Right hindlimb (tissue), 1 donor: ENCODE measurements at regions not wholly inside any gene's neighbourhood (a gene's known extent, or its start where the extent isn't known, plus 50 kb on each side); places are given as distances from the start of the nearest gene placed in this dataset.

Source experiments
- DNase-seq: peaks from one replicate; pipeline ENCODE4 v3.0.0-alpha.2; 2018

DNA sequence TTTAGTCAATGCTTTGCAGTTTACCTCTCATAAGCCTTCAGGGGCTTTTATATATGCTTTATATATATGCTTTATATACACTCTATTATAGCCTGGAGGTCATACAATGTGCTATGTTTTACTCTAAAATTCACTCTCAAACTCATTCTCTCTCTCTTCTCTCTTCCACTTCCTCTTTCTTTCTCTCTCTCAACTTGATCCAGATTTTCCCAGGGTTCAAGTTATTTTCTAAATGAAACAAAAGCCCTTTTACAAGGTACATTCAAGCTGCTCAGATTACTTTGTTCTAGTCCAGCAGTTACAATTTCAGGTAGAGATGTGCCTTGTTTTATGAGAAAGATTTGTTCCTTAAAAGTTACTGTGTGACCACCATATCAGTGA, 79.6 kb upstream of the ACP3 start:
- DNase-seq: no peak

DNA sequence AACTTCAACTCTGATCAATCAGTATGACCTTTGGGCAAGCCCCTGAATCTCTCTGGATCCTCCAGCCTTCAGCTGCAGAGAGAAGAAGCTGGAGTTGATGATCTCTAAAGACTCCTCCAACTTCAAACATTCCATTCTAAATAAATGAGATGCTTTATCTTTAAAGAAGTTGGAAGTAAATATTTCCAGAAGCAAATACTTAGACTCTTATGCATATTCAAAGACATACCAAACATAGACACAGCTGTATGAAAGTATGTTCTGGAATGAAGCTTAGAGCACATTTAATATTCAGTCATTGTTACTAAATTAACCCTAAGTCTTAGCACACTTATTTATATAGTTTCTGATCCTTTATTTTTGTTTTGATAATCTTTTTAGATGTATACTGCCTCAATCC, 77.6 kb upstream of the ACP3 start:
- DNase-seq: no peak

DNA sequence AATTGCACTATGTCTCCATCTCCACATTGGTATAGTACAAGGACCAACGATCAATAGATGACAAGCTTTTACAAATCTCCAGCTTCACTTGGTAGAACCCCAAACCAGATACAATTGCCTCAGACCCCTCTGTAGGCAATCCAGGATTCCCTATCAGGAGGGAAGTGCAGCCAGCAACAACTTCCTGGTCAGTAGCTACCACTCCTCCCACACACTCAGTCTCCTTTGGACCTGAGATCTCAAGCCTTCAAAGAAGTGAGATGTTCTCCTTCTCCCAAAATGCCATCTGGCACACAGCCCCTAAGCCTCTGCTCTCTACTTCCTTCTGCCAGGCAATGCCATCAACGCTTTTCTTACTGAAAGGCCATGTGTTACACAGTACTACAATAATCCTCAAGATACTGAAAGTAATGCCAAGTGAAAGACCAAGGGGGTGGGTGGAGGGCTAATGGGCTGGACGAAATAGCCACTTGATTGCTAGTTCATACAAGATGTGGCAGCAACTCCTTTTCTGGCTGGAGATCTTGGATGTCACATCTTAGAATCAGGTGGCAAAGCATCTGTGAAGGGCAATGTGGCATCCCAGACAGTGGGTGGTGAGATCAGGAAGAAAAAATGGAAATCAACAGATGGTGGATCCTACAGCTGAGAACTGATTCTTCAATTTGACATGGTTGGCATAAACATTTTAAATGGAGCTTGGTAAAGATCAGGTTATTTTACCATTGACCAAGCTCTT, 75.3 kb upstream of the ACP3 start:
- no peak for DNase-seq

DNA sequence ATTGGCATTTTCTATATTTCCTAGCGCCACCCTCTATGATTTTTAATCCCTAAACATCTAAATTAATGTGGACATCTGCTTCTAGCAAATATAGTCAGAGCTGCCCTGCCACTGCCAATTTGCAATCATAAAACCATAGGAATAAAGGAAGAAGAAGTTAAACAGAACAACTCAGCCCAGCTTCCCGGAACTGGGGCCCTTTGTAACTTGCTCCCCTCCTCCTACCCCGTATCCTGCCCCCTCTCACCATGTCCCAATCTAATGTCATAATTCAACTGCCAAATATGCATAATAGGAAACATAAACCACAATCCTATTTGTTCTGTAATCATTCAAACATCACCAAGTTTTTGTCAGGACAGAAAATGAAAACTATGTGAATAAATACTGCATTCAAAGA, 74.4 kb upstream of the ACP3 start:
- no peak for DNase-seq

DNA sequence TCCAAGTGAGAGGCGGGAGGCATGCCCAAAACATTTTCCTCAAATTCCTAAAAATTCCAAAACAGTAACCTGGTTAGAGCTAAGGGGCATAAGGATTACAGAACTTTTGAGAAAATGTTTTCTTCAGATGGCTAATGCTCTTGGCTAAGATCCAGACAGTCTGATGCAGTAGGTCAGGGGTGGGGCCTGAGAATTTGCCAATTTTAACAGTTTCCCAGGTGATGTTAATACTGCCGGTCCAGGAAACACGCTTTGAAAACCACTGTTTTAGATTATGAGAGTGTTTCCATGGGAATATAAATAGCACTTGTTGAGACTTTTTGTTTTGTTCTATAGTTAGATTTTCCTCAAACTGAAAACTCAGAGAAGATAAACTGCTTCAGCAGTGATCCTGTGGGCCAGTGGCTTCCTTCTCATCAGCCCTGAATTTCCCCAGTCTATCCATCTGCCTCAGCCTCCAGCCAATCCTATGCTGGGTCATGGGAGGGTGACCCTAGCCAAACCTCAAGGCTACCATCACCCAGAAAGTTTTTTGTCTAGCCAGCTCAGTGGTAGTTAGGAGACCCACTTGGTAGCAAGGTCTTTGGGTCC, 71.6 kb upstream of the ACP3 start:
- DNase-seq: peak; percentile 30

DNA sequence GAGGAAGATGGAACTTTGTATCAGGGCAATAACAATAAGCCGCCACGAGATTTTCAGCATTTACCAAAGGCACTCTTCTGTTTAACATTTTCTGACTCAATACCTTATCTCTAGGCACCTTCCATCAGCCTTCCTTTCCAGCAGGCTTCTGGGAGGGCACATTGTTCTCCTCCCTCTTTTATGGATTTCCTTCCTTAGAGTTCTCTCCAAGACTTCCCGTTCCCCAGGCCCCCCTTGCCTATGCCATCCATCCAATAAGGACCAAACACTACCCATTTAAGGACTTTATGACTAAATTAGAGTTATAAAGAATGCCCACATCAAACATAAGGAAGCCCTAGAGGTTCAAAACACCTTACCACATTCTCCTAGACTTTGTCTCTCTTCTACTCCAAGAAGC, 71.0 kb upstream of the ACP3 start:
- no peak for DNase-seq

DNA sequence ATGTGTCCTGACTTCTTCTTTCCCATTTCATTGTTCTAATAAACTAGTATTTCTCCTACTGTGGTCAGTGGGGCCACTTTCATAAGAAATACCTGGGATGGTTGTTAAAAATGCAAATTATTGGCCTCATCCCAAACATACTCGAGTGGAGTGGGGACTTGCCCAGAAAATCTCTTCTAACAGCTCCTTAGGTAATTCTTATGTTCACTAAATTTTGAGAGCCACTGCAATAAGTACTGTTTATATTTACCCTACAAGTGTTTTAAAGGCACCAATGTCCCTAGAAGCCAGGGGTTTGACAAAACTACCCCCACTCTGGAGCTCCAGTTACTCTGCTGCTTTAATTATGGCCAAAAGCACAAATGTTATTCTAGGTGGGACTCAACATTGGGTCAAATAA, 70.0 kb upstream of the ACP3 start:
- no peak for DNase-seq

DNA sequence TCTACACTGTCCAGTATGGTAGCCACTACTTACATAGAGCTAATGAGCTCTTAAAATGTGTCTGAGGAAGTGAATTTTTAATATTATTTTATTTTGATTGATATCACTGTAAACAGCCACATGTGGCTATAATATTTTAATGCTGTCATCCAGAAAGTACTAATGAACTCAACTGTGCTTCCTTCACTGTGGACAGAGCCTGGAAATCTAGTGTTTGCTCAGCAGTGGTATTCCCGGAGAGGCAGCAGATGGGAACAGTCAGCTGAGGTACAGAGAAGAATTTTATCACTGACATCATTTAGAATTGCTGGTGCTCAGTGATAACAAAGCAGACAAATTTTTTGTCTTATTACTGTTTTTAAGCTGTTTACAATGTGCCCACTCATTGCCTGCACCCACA, 68.7 kb upstream of the ACP3 start:
- no peak for DNase-seq

DNA sequence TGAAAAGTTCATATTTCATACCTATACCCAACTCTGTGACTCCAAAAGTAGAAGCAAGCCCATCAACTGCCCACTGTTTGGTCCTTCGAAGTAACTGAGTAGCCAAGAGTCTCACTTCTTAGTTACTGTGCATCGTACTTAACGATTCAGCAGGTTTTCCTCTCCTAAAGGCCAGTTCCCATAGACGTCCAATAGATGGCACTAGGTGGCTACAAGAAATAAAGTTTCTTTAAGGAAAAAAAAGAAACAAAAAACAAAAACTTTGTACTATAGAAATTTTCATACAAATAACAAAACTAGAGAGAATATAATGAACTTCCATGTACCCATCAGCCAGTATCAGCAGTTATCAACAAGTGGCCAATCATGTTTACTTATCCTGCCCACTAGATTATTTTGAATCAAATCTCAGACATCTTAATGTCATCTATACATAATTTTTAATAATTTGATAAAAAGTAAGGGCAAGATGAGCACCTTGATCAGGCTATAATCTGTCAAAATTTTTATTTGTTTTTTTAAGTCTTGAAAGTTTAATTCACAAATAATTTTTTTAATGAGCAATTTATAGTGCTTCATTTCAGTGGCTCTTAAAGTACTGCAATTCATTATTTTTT, 63.8 kb upstream of the ACP3 start:
- no peak for DNase-seq

DNA sequence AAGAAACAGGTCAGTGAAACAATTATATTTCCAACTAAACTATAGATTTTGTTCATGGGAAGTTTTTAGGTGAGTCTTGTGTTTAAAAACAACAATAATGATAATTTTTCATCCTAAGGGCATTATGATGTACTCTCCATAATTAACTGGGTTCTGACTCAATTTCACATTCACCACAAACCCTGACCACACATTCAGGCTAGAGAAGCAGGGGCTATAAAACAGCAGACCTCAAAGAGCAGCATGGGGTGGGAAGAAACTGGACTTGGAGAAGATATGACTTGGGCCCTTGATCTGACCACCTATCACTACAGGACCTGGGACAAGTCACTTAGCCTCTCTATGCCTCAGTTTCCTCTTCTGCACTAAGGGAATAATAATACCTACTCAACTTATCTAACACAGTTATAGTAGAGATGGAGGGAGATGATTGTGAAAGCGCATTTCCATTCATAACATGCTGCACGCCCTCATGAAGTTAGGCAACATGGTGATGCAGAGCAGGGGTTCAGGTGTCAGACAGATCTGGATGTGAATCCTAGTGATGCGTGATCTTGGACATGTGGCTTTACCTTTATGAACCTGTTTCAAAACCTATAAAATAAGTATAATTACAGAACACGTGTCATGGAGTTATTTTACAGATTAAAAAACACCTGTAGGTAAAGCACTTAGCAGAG, 63.0 kb upstream of the ACP3 start:
- no peak for DNase-seq

DNA sequence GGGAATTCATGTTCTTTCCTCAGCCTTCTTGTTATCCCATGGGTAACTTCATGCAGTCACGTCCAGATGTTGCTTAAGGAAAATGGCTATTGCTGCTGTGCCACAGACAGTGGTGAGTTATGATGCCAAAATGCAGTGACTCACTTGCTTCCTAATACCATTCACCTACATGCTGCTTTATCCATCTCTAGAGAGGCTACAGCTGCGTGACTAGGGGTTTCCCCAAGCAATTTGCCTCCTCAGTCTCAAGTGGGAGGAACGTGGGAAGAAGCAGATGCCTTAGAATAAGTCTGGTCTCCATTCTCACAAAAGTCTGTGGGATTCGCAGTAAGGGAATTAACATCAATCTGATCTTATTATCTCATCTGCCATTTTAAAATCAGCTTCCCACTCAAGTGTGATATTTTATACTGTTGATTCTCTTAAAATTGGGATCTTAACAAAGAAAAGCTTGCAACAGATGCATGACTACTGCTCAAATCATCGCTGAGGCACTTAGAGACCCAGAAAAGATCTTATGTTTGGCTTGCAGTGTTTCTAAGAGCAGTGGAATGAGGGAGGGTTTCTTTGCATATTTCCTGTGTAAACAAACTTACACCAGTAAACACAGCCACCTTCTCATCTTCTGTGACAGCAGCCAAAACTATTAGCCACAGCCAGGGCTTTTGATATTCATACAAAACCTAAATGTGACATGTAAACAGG, 62.0 kb upstream of the ACP3 start:
- no peak for DNase-seq

DNA sequence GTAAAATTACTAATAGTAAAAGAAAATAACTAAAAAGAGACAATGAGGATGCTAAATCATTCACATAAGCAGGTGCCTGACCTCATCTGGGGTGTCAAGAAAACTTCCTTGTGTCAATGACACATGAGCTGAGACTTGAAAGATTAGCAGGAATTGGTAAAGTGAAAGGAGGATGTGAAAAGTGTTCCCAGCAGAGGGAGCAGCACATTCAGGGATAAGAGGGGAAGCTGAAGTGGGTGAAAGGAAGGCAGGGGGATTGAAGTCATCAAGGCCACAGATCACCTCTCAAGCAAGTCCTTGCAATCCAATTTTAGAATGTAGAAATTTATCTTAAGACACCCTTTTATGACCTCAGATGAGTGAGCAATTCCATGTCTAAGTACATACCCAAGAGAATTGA, 60.2 kb upstream of the ACP3 start:
- DNase-seq: peak; percentile 30

DNA sequence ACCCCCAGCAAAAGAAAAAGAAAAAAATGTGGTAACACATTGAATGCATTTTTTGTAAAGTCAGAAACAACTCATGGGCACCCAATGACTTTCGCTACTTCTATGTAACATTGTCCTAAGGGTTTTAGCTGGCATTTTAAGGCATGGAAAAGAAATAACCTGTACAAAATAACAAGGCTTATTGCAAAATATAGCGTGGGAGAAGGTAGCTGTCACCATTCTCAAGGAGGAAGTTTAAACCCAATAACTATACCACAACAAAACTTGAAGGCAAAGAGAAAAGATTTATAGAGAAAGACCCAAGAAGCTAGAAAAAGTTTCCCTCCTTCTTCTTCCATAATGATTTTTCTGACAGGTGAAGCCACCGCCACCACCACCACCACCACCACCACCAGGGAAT, 55.7 kb upstream of the ACP3 start:
- no peak for DNase-seq

DNA sequence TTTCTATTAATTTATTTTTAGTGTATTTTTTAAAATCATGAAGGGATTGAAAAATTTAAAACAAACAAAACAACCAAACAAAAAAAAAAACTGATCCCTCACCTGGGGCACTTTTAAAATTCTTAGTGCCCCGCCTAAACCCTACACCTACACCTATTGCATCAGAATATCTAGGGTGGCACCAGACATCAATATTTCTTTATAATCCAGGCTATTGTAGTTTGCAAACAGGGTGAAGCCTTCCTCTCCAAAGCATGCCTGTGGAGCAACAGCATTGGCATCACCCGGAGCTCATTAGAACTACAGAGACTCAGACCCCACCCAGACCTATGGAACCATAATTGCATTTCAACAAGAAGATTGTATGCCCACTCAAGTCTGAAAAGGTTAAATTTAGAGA, 54.9 kb upstream of the ACP3 start:
- DNase-seq: no peak

DNA sequence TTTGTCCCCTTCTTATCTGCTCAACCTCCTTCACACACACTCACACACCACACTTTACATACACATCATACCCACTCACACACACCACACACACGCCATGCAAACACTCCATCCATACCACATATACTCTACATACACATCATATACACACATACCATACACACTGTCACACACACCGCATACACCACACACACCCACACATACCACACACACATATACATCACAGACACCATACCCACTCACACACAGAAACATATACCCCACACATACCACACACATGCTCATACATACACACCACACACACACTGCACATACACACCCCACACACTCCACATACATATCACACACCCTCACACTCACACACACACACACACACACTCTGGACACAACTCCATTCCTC, 54.3 kb upstream of the ACP3 start:
- DNase-seq: no peak

DNA sequence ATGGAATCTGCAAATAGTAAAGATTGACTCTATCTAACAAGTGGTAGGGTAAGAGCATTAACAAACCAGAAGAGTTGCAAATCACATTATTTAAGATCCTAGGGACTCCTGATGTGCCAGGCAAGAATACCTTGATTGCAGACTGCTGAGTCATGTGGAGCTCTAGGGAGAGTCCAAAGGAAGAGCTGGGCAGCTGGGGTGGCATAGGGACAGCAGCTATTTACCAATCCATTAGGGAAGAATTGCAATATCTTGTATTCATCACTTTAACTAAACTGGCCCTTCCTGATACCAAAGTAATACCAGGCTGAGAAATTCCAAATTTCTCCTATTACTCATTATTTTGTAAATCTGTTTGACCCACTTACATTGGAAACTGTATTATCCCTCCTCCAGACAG, 52.2 kb upstream of the ACP3 start:
- no peak for DNase-seq

DNA sequence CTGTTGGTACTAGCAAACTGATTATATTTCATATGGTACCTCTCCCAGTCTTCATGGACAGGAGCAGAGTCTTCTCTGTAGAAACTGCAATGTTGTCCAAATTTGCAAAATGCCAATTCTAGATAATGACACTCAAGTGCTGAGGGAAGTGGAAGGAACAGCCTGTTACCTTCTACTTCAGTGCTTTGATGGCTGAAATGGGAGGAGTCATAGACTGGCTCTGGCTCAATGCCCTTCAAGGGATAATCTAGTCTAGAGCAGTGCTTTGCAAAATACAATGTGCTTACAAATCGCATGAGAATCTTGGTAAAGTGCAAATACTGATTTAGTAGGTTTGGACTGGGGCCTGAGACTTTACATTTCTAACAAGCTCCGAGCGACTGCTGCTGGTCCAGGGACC, 51.7 kb upstream of the ACP3 start:
- DNase-seq: no peak

DNA sequence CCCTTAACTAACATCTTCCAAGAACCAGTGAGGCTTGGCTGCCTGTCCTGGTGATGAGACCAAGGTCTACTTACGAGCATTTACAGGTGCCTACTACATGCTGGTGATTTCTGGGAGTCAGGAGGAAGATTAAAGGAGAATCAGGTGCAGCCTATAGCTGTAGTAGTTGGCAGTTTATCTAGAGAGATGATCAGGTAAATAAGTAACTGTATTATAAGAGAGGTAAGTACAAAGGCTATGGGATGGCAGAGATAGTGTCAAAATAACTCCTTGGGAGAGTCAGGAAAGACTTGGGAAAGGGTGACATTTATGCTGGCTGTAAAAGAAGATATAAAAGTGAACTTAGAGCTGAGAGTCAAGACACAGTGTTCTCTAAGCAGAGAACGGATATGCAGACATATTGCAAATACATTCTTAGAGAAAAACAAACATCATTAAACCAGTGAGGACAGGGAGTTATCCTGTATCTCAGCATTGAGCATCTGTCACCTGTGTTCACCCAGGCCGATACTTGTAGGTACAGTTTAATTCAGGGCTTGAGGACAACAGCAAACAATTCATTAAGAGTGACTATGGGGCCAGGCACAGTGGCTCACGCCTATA, 49.7 kb upstream of the ACP3 start:
- no peak for DNase-seq
